RCC 7860 (cell line): ENCODE measurements at regions not wholly inside any gene's neighbourhood (a gene's known extent, or its start where the extent isn't known, plus 50 kb on each side); places are given as distances from the start of the nearest gene placed in this dataset.

ENCODE experiments used
- DNase-seq: peaks from one replicate; pipeline ENCODE4 v3.0.0-alpha.2; 2015; ENCODE audit warnings: low spot score
- FAIRE-seq: peaks from 2 replicates; lab custom pipeline; 2012; peaks lifted over from hg19 to GRCh38; lab: Jason Lieb, UNC

DNA sequence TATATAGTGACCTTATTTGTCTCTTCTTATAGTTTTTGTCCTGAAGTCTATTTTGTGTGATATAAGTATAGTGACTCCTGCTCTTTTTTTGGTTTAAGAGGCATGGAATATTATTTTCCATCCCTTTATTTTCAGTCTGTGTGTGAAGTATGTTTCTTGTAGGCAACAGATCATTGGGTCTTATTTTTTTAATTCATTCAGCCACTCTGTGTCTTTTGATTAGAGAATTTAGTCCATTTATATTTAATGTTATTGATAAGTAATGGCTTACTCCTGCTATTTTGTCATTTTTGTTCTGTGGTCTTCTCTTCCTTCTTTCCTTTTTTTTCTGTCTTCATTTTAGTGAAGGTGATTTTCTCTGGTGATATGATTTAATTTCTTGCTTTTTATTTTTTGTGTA lies 51.4 kb upstream of the TOP1 start:
- DNase-seq = no peak
- FAIRE-seq = no peak

DNA sequence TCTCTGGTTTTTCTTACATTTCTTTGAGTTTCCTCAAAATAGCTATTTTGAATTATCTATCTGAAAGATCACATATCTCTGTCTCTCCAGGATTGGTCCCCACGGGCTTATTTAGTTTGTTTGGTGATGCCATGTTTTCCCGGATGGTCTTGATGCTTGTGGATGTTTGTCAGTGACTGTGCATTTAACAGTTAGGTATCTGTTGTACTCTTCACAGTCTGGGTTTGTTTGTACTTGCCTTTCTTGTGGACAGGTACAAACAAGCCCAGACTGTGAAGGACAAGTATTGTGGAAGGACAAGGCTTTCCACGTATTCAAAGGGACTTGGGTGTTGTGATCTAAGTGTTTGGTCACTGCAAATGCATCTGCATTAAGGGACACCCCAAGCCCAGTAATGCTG lies 49.9 kb upstream of the TOP1 start:
- DNase-seq (no peak), FAIRE-seq (no peak)
